ENCODE measurements at regions not wholly inside any gene's neighbourhood (a gene's known extent, or its start where the extent isn't known, plus 50 kb on each side); places are given as distances from the start of the nearest gene placed in this dataset.
A peak's percentile ranks its signal among the peaks of the same experiment; 100 is the strongest.

- TF ChIP-seq CTCF (IDR thresholded peaks at IDR 0.05): no peak
- no peak for TF ChIP-seq EZH2 (IDR thresholded peaks at IDR 0.05; ENCODE audit: borderline replicate concordance, insufficient read depth, low read depth, low read length, poor library complexity, severe bottlenecking)
- Mint-ChIP-seq H3K27me3 (peaks cover 4% of the 10 kb centered on the region), H3K4me3 (no peak overlapping the region), H3K4me1 (peaks cover 19% of the 10 kb centered on the region), H3K27ac (no peak overlapping the region), H3K9me3 (ENCODE audit: insufficient read depth) (peaks cover 6% of the 10 kb centered on the region)
- WGBS (ENCODE audit: insufficient coverage): 13% methylated on average over 4 of the region's 6 CpGs
- ChIA-PET POLR2A (no interaction called here), CTCF (interaction anchor here (1.2 kb wide), 1 partner anchor 10 kb away, joined by 3 read pairs; no protein-coding TSS in a partner anchor)
- Histone ChIP-seq H3K27ac (ENCODE audit: low read length in 2 of 2) (no peak overlapping the region), H3K36me3 (replicated peaks in 1 of 2; ENCODE audit: control extremely low read depth in 1 of 2, control insufficient read depth in 1 of 2, extremely low read depth in 1 of 2, insufficient read depth in 2 of 2, low read length in 1 of 2) (no peaks in the 10 kb centered on the region), H3K4me2 (replicated peaks; ENCODE audit: low read depth, low read length, poor library complexity, severe bottlenecking) (peak overlapping the region; percentile 45), H3K4me3 (ENCODE audit: control extremely low read depth in 1 of 5, extremely low read depth in 1 of 5, insufficient read depth in 1 of 5, low read depth in 2 of 5, low read length in 4 of 5) (no peak overlapping the region), H3K27me3 (replicated peaks in 1 of 4; ENCODE audit: control extremely low read depth in 1 of 4, control insufficient read depth in 3 of 4, insufficient read depth in 4 of 4, low read length in 3 of 4) (no peaks in the 10 kb centered on the region), H3K4me1 (ENCODE audit: control insufficient read depth in 2 of 2, insufficient read depth in 2 of 2, low read length in 2 of 2) (peaks cover 16 to 17% of the 10 kb centered on the region in 2 donors), H4K20me1 (ENCODE audit: control insufficient read depth, insufficient read depth, low read length, poor library complexity, severe bottlenecking) (no peaks in the 10 kb centered on the region), H3K9me3 (ENCODE audit: control extremely low read depth in 1 of 3, control insufficient read depth in 2 of 3, insufficient read depth in 1 of 3, low read length in 2 of 3) (peaks cover 0 to 4% (median 3%) of the 10 kb centered on the region in 3 donors), H3K79me2 (ENCODE audit: control insufficient read depth, insufficient read depth, low read length) (no peaks in the 10 kb centered on the region), H3K9ac (ENCODE audit: low read length) (peak overlapping the region; percentile 15), H2AFZ (ENCODE audit: insufficient read depth, low read depth, low read length, poor library complexity, severe bottlenecking) (peak overlapping the region; percentile 55)
- no peak for DNase-seq
- intact Hi-C loops (cut with micrococcal nuclease): no loop called here
- no peak for ATAC-seq (ENCODE audit: low read depth)
Observed at GRCh38 chr4:152079543-152080293, 318.9 kb upstream of the GATB start.

- Mint-ChIP-seq H3K4me1 (peaks cover 19% of the 10 kb centered on the region), H3K27ac (no peak overlapping the region), H3K9me3 (ENCODE audit: insufficient read depth) (peaks cover 6% of the 10 kb centered on the region), H3K4me3 (no peak overlapping the region), H3K27me3 (peaks cover 4% of the 10 kb centered on the region)
- Histone ChIP-seq H3K4me3 (ENCODE audit: control extremely low read depth in 1 of 5, extremely low read depth in 1 of 5, insufficient read depth in 1 of 5, low read depth in 2 of 5, low read length in 4 of 5) (no peak overlapping the region), H3K27me3 (replicated peaks in 1 of 4; ENCODE audit: control extremely low read depth in 1 of 4, control insufficient read depth in 3 of 4, insufficient read depth in 4 of 4, low read length in 3 of 4) (no peaks in the 10 kb centered on the region), H4K20me1 (ENCODE audit: control insufficient read depth, insufficient read depth, low read length, poor library complexity, severe bottlenecking) (no peaks in the 10 kb centered on the region), H3K4me2 (replicated peaks; ENCODE audit: low read depth, low read length, poor library complexity, severe bottlenecking) (no peak overlapping the region), H3K79me2 (ENCODE audit: control insufficient read depth, insufficient read depth, low read length) (no peaks in the 10 kb centered on the region), H3K4me1 (ENCODE audit: control insufficient read depth in 2 of 2, insufficient read depth in 2 of 2, low read length in 2 of 2) (peaks cover 16 to 17% of the 10 kb centered on the region in 2 donors), H3K27ac (ENCODE audit: low read length in 2 of 2) (no peak overlapping the region), H3K9ac (ENCODE audit: low read length) (no peak overlapping the region), H3K9me3 (ENCODE audit: control extremely low read depth in 1 of 3, control insufficient read depth in 2 of 3, insufficient read depth in 1 of 3, low read length in 2 of 3) (peaks cover 0 to 4% (median 3%) of the 10 kb centered on the region in 3 donors), H2AFZ (ENCODE audit: insufficient read depth, low read depth, low read length, poor library complexity, severe bottlenecking) (peak overlapping the region; percentile 55), H3K36me3 (replicated peaks in 1 of 2; ENCODE audit: control extremely low read depth in 1 of 2, control insufficient read depth in 1 of 2, extremely low read depth in 1 of 2, insufficient read depth in 2 of 2, low read length in 1 of 2) (no peaks in the 10 kb centered on the region)
- ATAC-seq (ENCODE audit: low read depth) (no peak), DNase-seq (no peak)
- intact Hi-C loops (cut with micrococcal nuclease): no loop called here
- TF ChIP-seq CTCF (IDR thresholded peaks at IDR 0.05) (no peak), EZH2 (IDR thresholded peaks at IDR 0.05; ENCODE audit: borderline replicate concordance, insufficient read depth, low read depth, low read length, poor library complexity, severe bottlenecking) (no peak)
- WGBS (ENCODE audit: insufficient coverage): no CpG with 5 or more reads among the region's 3 CpGs
- POLR2A ChIA-PET: no interaction called here
- CTCF ChIA-PET: interaction anchor here (1.2 kb wide), 1 partner anchor 11 kb away, joined by 3 read pairs; no protein-coding TSS in a partner anchor
Observed at GRCh38 chr4:152079079-152079478, 318.3 kb upstream of the GATB start.

All from B cell (primary cell).